ENCODE measurements at regions not wholly inside any gene's neighbourhood (a gene's known extent, or its start where the extent isn't known, plus 50 kb on each side); places are given as distances from the start of the nearest gene placed in this dataset.

DNA sequence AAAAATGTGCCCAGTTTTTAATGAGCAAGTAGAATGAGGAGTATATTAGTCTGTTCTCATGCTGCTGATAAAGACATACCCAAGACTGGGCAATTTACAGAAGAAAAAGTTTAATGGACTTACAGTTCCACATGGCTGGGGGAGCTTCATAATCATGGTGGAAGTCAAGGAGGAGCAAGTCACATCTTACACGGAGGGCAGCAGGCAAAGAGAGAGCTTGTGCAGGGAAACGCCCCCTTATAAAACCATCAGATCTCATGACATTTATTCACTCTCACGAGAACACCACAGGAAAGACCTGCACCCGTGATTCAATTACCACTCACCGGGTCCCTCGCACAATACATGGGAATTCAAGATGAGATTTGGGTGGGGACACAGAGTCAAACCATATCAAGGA is 111.7 kb upstream of the CNTN6 start:
- Mint-ChIP-seq H3K36me3 (peaks cover 70% of the 10 kb centered on the region), H3K4me1 (no peaks in the 10 kb centered on the region), H3K27ac (no peak overlapping the region), H3K9me3 (peaks cover 91% of the 10 kb centered on the region), H3K27me3 (ENCODE audit: low read depth) (peaks cover 2% of the 10 kb centered on the region; the same call in 1 of the 2 replicates), H3K4me3 (no peak overlapping the region)
- no peak for DNase-seq (ENCODE audit: low spot score)
- CTCF ChIA-PET = no interaction called here
- TF ChIP-seq, protein P1, sequence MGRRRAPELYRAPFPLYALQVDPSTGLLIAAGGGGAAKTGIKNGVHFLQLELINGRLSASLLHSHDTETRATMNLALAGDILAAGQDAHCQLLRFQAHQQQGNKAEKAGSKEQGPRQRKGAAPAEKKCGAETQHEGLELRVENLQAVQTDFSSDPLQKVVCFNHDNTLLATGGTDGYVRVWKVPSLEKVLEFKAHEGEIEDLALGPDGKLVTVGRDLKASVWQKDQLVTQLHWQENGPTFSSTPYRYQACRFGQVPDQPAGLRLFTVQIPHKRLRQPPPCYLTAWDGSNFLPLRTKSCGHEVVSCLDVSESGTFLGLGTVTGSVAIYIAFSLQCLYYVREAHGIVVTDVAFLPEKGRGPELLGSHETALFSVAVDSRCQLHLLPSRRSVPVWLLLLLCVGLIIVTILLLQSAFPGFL (CRISPR knock-in tag; IDR thresholded peaks at IDR 0.05; ENCODE audit: borderline replicate concordance) = no peak
- TF ChIP-seq, protein P2, sequence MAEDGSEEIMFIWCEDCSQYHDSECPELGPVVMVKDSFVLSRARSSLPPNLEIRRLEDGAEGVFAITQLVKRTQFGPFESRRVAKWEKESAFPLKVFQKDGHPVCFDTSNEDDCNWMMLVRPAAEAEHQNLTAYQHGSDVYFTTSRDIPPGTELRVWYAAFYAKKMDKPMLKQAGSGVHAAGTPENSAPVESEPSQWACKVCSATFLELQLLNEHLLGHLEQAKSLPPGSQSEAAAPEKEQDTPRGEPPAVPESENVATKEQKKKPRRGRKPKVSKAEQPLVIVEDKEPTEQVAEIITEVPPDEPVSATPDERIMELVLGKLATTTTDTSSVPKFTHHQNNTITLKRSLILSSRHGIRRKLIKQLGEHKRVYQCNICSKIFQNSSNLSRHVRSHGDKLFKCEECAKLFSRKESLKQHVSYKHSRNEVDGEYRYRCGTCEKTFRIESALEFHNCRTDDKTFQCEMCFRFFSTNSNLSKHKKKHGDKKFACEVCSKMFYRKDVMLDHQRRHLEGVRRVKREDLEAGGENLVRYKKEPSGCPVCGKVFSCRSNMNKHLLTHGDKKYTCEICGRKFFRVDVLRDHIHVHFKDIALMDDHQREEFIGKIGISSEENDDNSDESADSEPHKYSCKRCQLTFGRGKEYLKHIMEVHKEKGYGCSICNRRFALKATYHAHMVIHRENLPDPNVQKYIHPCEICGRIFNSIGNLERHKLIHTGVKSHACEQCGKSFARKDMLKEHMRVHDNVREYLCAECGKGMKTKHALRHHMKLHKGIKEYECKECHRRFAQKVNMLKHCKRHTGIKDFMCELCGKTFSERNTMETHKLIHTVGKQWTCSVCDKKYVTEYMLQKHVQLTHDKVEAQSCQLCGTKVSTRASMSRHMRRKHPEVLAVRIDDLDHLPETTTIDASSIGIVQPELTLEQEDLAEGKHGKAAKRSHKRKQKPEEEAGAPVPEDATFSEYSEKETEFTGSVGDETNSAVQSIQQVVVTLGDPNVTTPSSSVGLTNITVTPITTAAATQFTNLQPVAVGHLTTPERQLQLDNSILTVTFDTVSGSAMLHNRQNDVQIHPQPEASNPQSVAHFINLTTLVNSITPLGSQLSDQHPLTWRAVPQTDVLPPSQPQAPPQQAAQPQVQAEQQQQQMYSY (CRISPR knock-in tag; IDR thresholded peaks at IDR 0.05) = no peak
- TF ChIP-seq, protein P3, sequence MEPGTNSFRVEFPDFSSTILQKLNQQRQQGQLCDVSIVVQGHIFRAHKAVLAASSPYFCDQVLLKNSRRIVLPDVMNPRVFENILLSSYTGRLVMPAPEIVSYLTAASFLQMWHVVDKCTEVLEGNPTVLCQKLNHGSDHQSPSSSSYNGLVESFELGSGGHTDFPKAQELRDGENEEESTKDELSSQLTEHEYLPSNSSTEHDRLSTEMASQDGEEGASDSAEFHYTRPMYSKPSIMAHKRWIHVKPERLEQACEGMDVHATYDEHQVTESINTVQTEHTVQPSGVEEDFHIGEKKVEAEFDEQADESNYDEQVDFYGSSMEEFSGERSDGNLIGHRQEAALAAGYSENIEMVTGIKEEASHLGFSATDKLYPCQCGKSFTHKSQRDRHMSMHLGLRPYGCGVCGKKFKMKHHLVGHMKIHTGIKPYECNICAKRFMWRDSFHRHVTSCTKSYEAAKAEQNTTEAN (CRISPR knock-in tag; IDR thresholded peaks at IDR 0.05) = no peak
- TF ChIP-seq TEAD4 (CRISPR knock-in tag; IDR thresholded peaks at IDR 0.05) (no peak), NFATC4 (CRISPR knock-in tag; IDR thresholded peaks at IDR 0.05) (no peak), ATF1 (CRISPR knock-in tag; IDR thresholded peaks at IDR 0.05) (no peak)
- POLR2A ChIA-PET = no interaction called here
- ATAC-seq = no peak

DNA sequence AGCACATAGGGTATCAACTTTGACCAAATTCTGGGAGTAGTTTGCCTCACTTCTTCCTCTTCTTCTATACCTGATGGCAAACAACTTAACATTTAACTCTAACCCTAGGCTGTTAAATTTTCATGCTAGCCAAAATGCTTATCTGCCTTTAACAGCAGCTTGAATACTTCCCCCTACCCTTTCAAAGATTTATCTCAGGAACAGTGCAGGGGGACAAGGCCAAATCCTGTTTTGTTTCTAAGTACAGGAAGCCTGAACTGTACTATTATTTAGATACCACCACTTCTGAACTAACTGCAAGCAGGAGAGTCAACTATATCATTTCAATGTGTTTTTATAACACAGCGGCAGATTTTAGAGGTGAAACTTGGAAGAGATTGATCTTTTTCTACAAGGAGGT is 104.0 kb upstream of the CNTN6 start:
- Mint-ChIP-seq H3K9me3 (peaks cover 95% of the 10 kb centered on the region), H3K4me1 (no peaks in the 10 kb centered on the region), H3K4me3 (no peak overlapping the region), H3K27ac (no peak overlapping the region), H3K36me3 (peaks cover 82% of the 10 kb centered on the region), H3K27me3 (ENCODE audit: low read depth) (peaks cover 3% of the 10 kb centered on the region; the same call in 1 of the 2 replicates)
- POLR2A ChIA-PET = no interaction called here
- ATAC-seq (no peak), DNase-seq (ENCODE audit: low spot score) (no peak)
- CTCF ChIA-PET = no interaction called here
- TF ChIP-seq, protein P4, sequence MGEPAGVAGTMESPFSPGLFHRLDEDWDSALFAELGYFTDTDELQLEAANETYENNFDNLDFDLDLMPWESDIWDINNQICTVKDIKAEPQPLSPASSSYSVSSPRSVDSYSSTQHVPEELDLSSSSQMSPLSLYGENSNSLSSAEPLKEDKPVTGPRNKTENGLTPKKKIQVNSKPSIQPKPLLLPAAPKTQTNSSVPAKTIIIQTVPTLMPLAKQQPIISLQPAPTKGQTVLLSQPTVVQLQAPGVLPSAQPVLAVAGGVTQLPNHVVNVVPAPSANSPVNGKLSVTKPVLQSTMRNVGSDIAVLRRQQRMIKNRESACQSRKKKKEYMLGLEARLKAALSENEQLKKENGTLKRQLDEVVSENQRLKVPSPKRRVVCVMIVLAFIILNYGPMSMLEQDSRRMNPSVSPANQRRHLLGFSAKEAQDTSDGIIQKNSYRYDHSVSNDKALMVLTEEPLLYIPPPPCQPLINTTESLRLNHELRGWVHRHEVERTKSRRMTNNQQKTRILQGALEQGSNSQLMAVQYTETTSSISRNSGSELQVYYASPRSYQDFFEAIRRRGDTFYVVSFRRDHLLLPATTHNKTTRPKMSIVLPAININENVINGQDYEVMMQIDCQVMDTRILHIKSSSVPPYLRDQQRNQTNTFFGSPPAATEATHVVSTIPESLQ (CRISPR knock-in tag; IDR thresholded peaks at IDR 0.05) = no peak
- no peak for TF ChIP-seq MAX (CRISPR knock-in tag; IDR thresholded peaks at IDR 0.05)
- no peak for TF ChIP-seq ZSCAN18 (CRISPR knock-in tag; IDR thresholded peaks at IDR 0.05)
- no peak for TF ChIP-seq SP1 (CRISPR knock-in tag; conservative IDR thresholded peaks at IDR 0.05)
- TF ChIP-seq, protein P2 (CRISPR knock-in tag; IDR thresholded peaks at IDR 0.05) = no peak
- TF ChIP-seq, protein P1 (CRISPR knock-in tag; IDR thresholded peaks at IDR 0.05; ENCODE audit: borderline replicate concordance) = no peak
- no peak for TF ChIP-seq IRF1 (CRISPR knock-in tag; IDR thresholded peaks at IDR 0.05)
- no peak for TF ChIP-seq ZNF121 (CRISPR knock-in tag; IDR thresholded peaks at IDR 0.05)
- no peak for TF ChIP-seq ZNF317 (CRISPR knock-in tag; IDR thresholded peaks at IDR 0.05; ENCODE audit: borderline replicate concordance, low read depth)
- TF ChIP-seq GABPB1 (CRISPR knock-in tag; IDR thresholded peaks at IDR 0.05) = no peak
- TF ChIP-seq ZNF263 (CRISPR knock-in tag; IDR thresholded peaks at IDR 0.05; ENCODE audit: low read depth) = no peak
- no peak for TF ChIP-seq EMX1 (CRISPR knock-in tag; IDR thresholded peaks at IDR 0.05)
- no peak for TF ChIP-seq ATF2 (CRISPR knock-in tag; IDR thresholded peaks at IDR 0.05; ENCODE audit: borderline replicate concordance, low read depth)

All from WTC11 (cell line).